Cardiac muscle cell (in vitro differentiated cells and primary cell): ENCODE measurements at regions not wholly inside any gene's neighbourhood (a gene's known extent, or its start where the extent isn't known, plus 50 kb on each side); places are given as distances from the start of the nearest gene placed in this dataset.

Source experiments
- DNase-seq, 2 donors: peaks; one replicate each; pipeline versions ENCODE4 v3.0.0 to v3.0.0-alpha.2; 2010 to 2017; ENCODE audit warnings: low read depth in 1 of 2, low spot score in 1 of 2
- H3K27ac ChIP-seq: fragments of 200-600 bp; sonication (generic); 2 replicates; pipeline ENCODE4 v1.5.1; 2016
- H3K27me3 ChIP-seq: fragments of 200-600 bp; sonication (generic); 2 replicates; pipeline ENCODE4 v1.6.0; 2016; ENCODE audit warnings: control low read depth
- H3K36me3 ChIP-seq: fragments of 200-600 bp; sonication (generic); 2 replicates; pipeline ENCODE4 v1.5.1; 2016; ENCODE audit warnings: control low read depth
- H3K4me1 ChIP-seq: fragments of 200-600 bp; sonication (generic); 2 replicates; pipeline ENCODE4 v1.8.1; 2017; ENCODE audit warnings: low read depth, mild to moderate bottlenecking, mixed run types
- H3K4me3 ChIP-seq: fragments of 200-600 bp; sonication (generic); 2 replicates; pipeline ENCODE4 v1.5.1; 2016; ENCODE audit warnings: mild to moderate bottlenecking
- H3K9me3 ChIP-seq: fragments of 200-600 bp; sonication (generic); 2 replicates; pipeline ENCODE4 v1.5.1; 2017; ENCODE audit warnings: low read depth, mild to moderate bottlenecking, control low read depth
- TF ChIP-seq, protein P1 (sequence below): IDR thresholded peaks from 2 replicates; pipeline ENCODE4 v1.5.1; 2012; ENCODE audit warnings: low read depth, mild to moderate bottlenecking, low read length

- Histone ChIP-seq H3K9me3 (no peaks in the 10 kb centered on the region), H3K27me3 (no peaks in the 10 kb centered on the region), H3K27ac (no peak overlapping the region), H3K36me3 (no peaks in the 10 kb centered on the region), H3K4me3 (no peak overlapping the region), H3K4me1 (peaks cover 8% of the 10 kb centered on the region)
- TF ChIP-seq, protein P1, sequence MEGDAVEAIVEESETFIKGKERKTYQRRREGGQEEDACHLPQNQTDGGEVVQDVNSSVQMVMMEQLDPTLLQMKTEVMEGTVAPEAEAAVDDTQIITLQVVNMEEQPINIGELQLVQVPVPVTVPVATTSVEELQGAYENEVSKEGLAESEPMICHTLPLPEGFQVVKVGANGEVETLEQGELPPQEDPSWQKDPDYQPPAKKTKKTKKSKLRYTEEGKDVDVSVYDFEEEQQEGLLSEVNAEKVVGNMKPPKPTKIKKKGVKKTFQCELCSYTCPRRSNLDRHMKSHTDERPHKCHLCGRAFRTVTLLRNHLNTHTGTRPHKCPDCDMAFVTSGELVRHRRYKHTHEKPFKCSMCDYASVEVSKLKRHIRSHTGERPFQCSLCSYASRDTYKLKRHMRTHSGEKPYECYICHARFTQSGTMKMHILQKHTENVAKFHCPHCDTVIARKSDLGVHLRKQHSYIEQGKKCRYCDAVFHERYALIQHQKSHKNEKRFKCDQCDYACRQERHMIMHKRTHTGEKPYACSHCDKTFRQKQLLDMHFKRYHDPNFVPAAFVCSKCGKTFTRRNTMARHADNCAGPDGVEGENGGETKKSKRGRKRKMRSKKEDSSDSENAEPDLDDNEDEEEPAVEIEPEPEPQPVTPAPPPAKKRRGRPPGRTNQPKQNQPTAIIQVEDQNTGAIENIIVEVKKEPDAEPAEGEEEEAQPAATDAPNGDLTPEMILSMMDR, result no peak
- DNase-seq, result no peak
Measured at GRCh38 chr2:21289551-21289950, 165.8 kb downstream of the TDRD15 start.

DNA sequence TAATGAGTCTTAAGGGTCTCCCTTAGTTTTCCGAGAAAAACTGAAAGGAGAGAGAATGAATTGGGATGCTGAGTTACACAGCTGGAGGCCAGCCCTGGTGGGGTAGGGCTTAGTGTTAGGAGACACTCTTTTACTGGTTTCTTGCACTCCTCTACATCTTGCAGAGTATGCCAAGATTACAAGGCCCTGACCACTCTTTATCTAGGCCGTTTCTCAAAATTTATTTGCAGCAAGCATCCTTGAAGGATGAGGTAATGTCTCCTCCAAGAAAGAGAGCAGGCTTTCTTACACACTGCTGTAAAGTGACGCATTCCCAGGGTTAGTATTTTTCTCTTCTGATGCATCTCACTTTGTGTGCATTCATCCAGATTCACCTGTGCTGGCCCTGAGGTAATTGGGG lies 166.2 kb downstream of the TDRD15 start:
- Histone ChIP-seq H3K27me3 (no peaks in the 10 kb centered on the region), H3K4me1 (peaks cover 8% of the 10 kb centered on the region), H3K27ac (no peak overlapping the region), H3K4me3 (no peak overlapping the region), H3K36me3 (no peaks in the 10 kb centered on the region), H3K9me3 (no peaks in the 10 kb centered on the region)
- TF ChIP-seq, protein P1, result no peak
- DNase-seq, result no peak

GRCh38 chr2:21291426-21291825 lies 167.7 kb downstream of the TDRD15 start:
- Histone ChIP-seq H3K4me3 (no peak overlapping the region), H3K27me3 (no peaks in the 10 kb centered on the region), H3K27ac (no peak overlapping the region), H3K36me3 (no peaks in the 10 kb centered on the region), H3K9me3 (no peaks in the 10 kb centered on the region), H3K4me1 (peaks cover 8% of the 10 kb centered on the region)
- TF ChIP-seq, protein P1, result no peak
- DNase-seq, result no peak

- H3K36me3 ChIP-seq, result no peaks in the 10 kb centered on the region
- no peak overlapping the region for H3K4me3 ChIP-seq
- TF ChIP-seq, protein P1, result no peak
- DNase-seq, result no peak
- no peaks in the 10 kb centered on the region for H3K9me3 ChIP-seq
- H3K27ac ChIP-seq, result no peak overlapping the region
- no peaks in the 10 kb centered on the region for H3K27me3 ChIP-seq
- H3K4me1 ChIP-seq, result no peaks in the 10 kb centered on the region
Measured at GRCh38 chr2:21294446-21294845, 170.7 kb downstream of the TDRD15 start.

DNA sequence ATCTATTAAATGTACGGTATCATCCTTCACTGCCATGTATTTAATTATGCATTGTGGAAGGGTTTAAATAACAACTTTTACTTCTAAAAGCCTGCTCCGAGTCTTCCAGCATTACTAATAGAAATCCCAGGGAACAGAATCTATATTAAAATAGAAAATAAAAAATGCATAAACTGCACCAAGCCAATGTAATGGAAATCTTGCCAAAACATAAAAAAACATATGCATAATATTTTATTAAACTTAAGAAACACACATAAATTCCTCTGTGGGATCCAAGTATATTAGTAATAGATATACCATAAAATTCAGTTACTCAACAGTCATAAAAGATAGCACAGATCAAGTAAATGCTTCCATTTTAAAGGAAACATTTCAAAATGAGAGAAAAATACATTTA lies 175.6 kb downstream of the TDRD15 start:
- no peaks in the 10 kb centered on the region for H3K36me3 ChIP-seq
- H3K9me3 ChIP-seq, result no peaks in the 10 kb centered on the region
- H3K4me3 ChIP-seq, result no peak overlapping the region
- H3K27ac ChIP-seq, result no peak overlapping the region
- H3K4me1 ChIP-seq, result no peaks in the 10 kb centered on the region
- TF ChIP-seq, protein P1, result no peak
- DNase-seq, result no peak
- no peaks in the 10 kb centered on the region for H3K27me3 ChIP-seq
